GM12892 (cell line): ENCODE measurements at regions not wholly inside any gene's neighbourhood (a gene's known extent, or its start where the extent isn't known, plus 50 kb on each side); places are given as distances from the start of the nearest gene placed in this dataset.
"Not testable (repeated sequence)": the region's sequence is repeated elsewhere in the genome, so short reads cannot be mapped to it uniquely, and the experiment has no call there.

Experiments
- DNase-seq: peaks from one replicate; pipeline ENCODE4 v3.0.0; 2011; ENCODE audit not compliant: insufficient read length
- FAIRE-seq: peaks from 2 replicates; lab custom pipeline; 2011; peaks lifted over from hg19 to GRCh38; lab: Jason Lieb, UNC
- POLR2A ChIP-seq: IDR thresholded peaks from 2 replicates; pipeline ENCODE4 v1.6.1; 2011; ENCODE audit warnings: low read depth, low read length, control low read depth
- POLR2AphosphoS5 ChIP-seq: IDR thresholded peaks from 2 replicates; pipeline ENCODE4 v1.6.1; 2011; ENCODE audit warnings: low read depth, low read length, control low read depth
- TAF1 ChIP-seq: IDR thresholded peaks from 2 replicates; pipeline ENCODE4 v1.6.1; 2011; ENCODE audit warnings: low read depth, mild to moderate bottlenecking, control low read depth, low read length, borderline replicate concordance

- TF ChIP-seq POLR2AphosphoS5 = no peak
- no peak for TF ChIP-seq TAF1
- no peak for TF ChIP-seq POLR2A
- DNase-seq = no peak
- FAIRE-seq = no peak
Measured at GRCh38 chrX:114272096-114272686, 311.7 kb upstream of the HTR2C start.

GRCh38 chrX:114270371-114270770 is 313.5 kb upstream of the HTR2C start:
- not testable (repeated sequence) for DNase-seq, FAIRE-seq

GRCh38 chrX:114268643-114269042 is 315.2 kb upstream of the HTR2C start:
- FAIRE-seq = no peak
- no peak for TF ChIP-seq POLR2A
- no peak for TF ChIP-seq TAF1
- TF ChIP-seq POLR2AphosphoS5 = no peak
- no peak for DNase-seq

GRCh38 chrX:114267142-114267541 is 316.7 kb upstream of the HTR2C start:
- FAIRE-seq (no peak), DNase-seq (no peak)
- TF ChIP-seq POLR2A (no peak), POLR2AphosphoS5 (no peak), TAF1 (no peak)

- no peak for DNase-seq
- no peak for TF ChIP-seq TAF1
- no peak for TF ChIP-seq POLR2A
- TF ChIP-seq POLR2AphosphoS5 = no peak
- no peak for FAIRE-seq
Measured at GRCh38 chrX:114252186-114252585, 331.7 kb upstream of the HTR2C start.

GRCh38 chrX:114251575-114251974 is 332.3 kb upstream of the HTR2C start:
- DNase-seq (no peak), FAIRE-seq (no peak)
- TF ChIP-seq POLR2A = no peak
- no peak for TF ChIP-seq TAF1
- TF ChIP-seq POLR2AphosphoS5 = no peak

GRCh38 chrX:114221445-114221844 is 362.4 kb upstream of the HTR2C start:
- TF ChIP-seq POLR2A = no peak
- no peak for TF ChIP-seq TAF1
- no peak for TF ChIP-seq POLR2AphosphoS5
- DNase-seq = no peak
- no peak for FAIRE-seq

- FAIRE-seq = no peak
- TF ChIP-seq POLR2AphosphoS5 = no peak
Measured at GRCh38 chrX:114210879-114211278, 373.0 kb upstream of the HTR2C start.

GRCh38 chrX:114201622-114202021 is 382.3 kb upstream of the HTR2C start:
- TF ChIP-seq POLR2A (no peak), POLR2AphosphoS5 (no peak), TAF1 (no peak)
- FAIRE-seq (no peak), DNase-seq (no peak)

More at GRCh38 chrX:114210879-114211278, 373.0 kb upstream of the HTR2C start:
- no peak for DNase-seq

GRCh38 chrX:114181195-114181594 is 402.7 kb upstream of the HTR2C start:
- FAIRE-seq (no peak), DNase-seq (no peak)
- TF ChIP-seq TAF1 (no peak), POLR2A (no peak), POLR2AphosphoS5 (no peak)

GRCh38 chrX:114178126-114178525 is 405.8 kb upstream of the HTR2C start:
- FAIRE-seq = no peak
- TF ChIP-seq TAF1 = no peak
- no peak for TF ChIP-seq POLR2A
- no peak for TF ChIP-seq POLR2AphosphoS5
- DNase-seq = no peak

GRCh38 chrX:114167276-114167675 is 416.6 kb upstream of the HTR2C start:
- not testable (repeated sequence) for DNase-seq, FAIRE-seq

GRCh38 chrX:114166601-114167000 is 417.3 kb upstream of the HTR2C start:
- TF ChIP-seq POLR2AphosphoS5 (no peak), POLR2A (no peak), TAF1 (no peak)
- DNase-seq = no peak
- no peak for FAIRE-seq
